HUDEP-2 (cell line): ENCODE measurements at regions not wholly inside any gene's neighbourhood (a gene's known extent, or its start where the extent isn't known, plus 50 kb on each side); places are given as distances from the start of the nearest gene placed in this dataset.
A peak's percentile ranks its signal among the peaks of the same experiment; 100 is the strongest.

ENCODE experiments used
- DNase-seq, 76 experiments: peaks; one replicate each; lab custom pipeline; 2025; ENCODE audit not compliant: unreplicated experiment in 76 of 76; lab: John Stamatoyannopoulos, UW

DNA sequence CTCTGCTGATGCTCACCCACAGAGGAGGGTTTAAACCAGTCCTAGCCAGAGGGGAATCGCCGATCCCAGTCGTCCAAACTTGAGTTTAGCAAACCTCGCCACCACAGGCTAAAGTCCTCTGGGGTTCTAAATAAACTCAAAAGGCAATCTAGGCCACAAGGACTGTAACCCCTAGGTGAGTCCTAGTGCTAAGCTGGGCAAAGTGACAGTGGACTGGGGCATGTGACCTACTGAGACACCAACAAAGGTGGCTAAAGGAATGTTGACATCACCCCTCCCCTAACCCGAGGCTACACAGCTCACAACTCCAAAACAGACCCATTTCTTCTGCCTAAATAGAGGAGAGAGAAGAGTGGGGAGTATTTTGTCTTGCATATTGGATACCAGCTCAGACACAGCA, 142.8 kb upstream of the PRDX4 start:
- no peak for DNase-seq

DNA sequence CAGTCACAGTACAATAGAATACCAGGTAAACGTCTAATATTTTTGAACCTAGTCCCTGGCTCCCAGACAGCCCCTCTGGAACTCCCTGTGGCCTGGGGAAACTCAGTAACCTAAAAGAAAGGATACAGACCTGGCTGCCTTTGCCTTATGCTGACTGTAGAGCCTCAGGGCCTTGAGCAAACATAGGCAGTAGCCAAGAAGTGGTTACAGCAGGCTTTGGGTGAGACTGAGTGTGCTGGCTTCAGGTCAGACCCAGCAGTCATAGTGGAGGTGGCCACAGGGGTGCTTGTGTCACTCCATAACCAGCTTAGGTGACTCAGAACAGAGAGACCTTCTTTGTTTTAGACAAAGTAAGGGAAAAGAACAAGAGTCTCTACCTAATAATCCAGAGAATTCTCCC, 141.8 kb upstream of the PRDX4 start:
- no peak for DNase-seq

DNA sequence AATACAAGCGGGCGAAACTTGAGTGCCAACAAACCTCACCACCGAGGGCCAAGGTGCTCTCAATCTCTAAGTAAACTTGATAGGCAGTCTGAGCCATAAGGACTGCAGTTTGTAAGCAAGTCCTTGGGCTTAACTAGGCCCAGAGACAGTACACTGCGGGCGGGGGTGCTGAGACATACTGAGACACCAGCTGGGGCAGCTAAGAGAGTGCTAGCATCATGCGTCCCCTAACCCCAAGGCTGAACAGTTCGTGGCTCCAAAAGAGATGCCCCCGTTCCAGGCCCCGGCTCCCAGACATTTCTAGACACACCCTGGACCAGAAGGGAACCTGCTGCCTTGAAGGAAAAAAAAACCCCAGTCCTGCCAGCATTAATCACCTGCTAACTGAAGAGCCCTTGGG, 126.8 kb upstream of the PRDX4 start:
- DNase-seq, result no peak

DNA sequence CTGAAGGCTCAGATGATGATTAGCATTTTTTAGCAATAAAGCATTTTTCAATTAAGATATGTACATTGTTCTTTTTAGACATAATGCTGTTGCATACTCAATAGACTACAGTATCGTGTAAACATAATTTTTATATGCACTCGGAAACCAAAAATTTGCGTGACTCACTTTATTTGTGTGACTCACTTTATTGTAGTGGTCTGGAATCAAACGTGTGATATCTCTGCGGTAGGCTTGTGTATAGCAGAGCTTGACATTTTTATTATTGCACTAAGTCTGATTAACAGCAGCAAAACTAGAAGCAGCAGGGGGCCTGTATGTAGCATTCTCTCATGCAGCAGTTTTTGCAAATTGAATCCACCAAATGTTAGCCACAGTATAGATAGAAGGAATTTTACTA, 119.1 kb upstream of the PRDX4 start:
- no peak for DNase-seq

DNA sequence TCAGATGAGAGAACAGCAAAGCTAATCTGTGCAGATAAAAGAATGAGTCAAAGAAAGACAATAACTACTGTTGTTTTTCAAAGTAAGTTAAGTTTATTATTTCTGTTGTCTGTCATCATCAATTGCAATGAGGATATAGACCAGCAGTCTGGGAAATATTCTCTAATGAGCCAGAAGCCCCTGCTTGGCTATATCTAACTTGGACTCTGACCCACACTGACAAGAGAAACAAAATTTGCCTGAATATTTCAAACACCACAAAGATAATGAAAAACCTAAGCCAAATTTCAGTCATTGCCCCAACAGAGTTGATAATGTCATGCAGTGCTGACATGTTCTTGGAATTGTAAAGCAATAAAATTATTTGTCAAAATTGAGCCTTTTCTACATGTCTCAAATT, 115.0 kb upstream of the PRDX4 start:
- DNase-seq, result no peak

DNA sequence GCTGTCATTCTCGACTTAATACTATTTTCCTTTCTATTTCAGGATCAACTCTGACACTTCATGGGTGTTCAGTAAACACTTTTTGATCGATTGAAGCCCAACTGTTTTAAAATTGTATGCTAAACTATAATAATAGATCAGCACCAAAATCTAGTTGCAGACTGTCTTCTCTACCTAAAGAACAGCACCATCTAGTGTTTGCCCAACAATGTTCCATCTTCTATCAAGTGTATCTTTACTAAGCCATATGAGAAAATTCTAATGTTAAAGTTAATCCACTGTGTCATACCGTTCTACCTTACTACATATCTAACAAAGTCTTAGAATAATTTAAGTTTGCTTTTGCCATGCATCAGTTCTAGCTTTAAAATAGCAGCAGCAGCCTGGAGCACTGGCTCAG, 113.0 kb upstream of the PRDX4 start:
- DNase-seq, result peak in 5 of 76 experiments; percentile 0 to 16 (median 5)

DNA sequence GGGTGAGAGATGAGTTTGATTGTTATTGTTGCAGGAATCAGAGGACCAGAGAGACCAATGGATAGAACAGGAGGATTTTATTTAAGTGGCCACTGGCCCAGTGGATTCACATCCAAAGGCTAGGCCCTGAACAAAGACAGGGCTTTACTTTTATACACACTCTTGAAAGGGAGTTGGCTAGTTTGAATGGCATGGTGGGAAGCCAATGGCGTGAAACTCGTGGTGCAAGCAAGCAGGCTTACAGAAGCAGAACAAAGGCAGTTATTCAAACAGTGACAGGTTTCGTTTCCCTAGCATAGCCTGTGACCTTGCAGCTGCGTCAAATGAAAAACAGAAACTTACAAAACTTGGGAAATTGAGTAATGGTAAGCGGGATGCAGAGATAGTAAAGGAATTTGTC, 110.2 kb upstream of the PRDX4 start:
- no peak for DNase-seq

DNA sequence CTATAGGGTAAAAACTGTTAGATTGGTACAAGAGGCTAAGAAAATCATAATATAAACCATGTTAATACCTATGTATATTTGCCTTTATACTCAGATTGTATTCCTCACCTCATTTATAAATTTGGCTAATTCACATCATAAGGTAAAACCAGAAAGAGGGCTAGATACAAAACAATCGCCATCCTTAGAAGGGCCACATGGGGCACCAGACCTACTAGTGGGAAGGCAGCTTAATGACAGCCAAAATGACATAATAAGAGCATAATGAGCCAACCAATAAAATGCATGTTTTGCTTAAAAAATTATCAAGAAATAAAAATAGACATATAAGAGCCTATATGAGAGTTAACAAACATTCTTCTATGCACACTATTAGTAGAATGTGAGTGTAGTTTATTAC, 107.3 kb upstream of the PRDX4 start:
- DNase-seq, result no peak

DNA sequence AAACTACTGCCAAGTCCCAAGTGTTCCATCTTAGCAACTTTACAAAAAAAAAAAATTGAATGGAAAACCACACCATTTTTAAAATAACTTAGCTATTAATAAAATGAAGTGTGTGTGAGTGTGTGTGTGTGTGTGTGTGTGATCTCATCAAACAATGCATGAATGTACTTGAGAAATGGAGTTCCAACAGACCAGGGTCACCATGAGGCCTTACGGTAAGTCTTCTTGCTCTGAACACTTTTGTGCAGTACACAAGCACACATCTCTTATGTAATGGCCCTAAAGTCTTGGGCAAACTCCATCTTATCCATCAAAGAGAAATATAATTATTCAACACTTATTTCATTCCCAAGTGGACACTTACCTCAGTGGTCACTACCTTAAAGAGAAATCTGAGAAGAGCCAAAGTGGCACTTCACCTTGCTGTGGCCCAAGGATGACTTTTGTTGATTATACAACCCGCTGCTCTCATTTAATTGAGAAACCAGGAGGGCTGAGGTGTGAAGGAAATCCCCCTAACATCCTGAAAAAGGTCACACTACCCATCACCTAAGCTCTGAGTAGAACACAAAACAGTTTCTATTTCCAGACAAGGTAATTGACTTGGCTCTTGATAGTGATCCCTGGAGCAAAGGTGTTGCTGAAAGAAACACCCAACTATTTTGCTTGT, 96.5 kb upstream of the PRDX4 start:
- DNase-seq, result no peak

DNA sequence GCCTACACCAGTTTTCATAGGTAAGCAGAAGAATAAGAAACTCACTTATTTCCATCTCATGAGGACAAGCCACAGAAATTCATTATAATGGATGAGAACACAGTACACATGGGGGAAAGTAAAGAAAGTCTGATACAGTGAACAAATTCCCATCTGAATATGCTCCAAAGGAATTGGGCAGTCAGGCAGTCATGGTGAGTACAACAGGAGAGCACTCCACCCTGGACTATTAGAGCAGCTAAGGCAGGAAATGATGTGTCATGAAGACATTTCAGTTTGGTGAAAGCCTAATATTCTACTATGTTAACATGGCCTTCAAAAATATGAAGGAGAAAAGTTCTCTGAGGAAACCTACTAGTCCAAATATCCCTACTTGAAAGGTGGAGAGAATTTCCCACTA, 92.0 kb upstream of the PRDX4 start:
- DNase-seq, result no peak

DNA sequence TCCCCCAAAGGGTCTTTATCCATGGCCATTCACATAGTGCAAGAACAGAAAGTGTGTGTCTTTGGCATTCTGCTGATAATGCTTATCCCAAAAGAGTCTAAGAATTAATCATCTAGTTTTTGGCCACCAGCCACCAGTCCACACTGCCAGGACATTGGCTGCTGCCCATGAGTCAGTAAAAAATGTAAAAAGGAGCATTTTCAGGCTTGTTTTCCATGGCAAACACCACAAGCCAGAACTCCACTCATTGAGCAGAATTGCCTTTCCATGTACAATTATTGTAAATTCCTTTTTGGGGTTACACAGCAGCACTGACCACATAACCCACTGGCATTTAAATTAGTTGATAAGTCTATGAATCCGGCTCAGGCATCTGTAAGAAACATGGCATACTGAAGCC, 89.2 kb upstream of the PRDX4 start:
- DNase-seq, result peak in 1 of 76 experiments; percentile 1

DNA sequence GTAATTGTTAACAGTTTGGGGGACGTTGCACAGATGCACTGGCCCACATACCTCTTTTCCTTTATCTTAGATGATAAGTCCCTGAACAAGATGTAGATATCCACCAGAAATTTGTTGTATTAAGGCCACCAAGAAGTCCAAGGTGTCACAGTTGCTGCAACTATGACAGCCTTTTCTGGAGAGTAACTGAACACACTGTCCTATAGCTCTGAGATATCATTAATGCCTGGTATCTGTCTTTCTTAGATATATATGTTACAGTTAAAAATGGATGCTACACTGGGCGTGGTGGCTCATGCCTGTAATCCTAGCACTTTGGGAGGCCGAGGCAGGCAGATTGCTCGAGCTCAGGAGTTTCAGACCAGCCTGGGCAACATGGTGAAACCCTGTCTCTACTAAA, 77.8 kb upstream of the PRDX4 start:
- DNase-seq, result no peak

DNA sequence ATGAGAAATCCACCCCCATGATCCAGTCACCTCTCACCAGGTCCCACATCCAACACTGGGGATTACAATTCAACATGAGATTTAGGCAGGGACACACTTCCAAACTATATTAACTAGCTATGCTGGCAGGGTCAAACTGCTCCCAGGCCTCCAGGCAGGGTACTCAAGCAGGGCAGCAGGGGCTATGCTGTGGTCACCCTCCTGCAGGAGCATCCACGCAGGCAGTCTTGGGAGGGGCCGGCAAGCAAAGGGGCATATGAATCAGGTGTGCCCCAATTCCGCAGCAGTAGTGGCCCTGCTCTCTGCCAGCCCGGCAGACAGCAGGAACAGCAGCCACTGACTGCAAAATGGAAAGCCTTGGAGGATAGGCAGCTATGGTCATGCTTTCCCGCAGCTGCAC, 74.6 kb upstream of the PRDX4 start:
- DNase-seq, result no peak

DNA sequence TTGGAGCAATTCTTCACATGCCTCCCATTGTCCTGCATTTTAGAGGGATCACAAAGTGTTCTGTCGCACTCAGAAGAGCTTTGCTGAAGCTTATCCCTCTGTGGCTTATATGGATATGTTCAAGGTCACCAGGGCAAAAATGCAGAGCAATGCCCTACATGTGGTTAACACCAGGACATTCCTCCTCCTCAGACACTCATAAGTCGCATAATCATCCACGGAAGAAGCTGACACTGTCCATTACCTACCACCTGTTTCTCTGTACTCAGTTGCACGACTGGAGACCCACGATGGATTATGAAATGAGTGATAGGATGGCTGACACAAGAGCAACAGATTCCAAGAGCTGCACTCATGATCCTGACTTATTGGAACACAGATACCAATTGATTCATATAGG, 68.7 kb upstream of the PRDX4 start:
- no peak for DNase-seq

DNA sequence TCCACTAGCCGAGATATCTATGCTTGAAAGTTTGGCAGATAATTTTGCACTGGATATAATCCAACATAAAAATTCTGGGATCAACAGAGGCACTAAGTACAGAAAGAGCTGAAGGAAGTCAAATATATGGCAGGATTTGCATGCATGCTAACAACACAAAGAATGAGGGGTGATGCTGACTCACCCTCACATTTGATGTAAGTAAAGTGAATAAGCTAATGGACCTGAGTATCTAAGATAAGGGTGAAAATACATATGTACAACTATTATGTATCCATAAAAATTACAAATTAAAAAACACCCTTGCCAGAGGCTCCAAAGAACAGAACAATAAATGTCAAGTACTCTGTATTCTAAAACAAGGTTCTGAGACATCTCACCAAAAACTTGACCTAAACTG, 63.8 kb upstream of the PRDX4 start:
- no peak for DNase-seq

DNA sequence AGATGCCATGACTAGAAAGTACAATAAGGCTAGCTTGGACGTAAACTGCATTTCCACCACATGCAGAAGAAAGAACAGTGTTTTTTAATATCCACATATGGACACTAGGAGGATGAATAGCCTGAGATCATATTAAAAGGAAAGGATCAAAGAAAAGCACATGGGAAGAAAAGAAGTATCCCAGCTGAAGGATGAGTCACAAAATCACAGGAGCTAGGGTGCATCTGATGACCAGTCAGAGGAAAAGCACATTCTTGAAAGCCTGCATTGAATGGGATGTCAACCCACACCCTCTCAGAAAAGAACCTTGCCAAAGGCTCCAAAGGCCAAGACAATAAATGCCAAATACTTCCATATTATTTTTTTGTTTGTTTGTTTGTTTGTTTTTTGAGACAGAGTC, 56.8 kb upstream of the PRDX4 start:
- no peak for DNase-seq

DNA sequence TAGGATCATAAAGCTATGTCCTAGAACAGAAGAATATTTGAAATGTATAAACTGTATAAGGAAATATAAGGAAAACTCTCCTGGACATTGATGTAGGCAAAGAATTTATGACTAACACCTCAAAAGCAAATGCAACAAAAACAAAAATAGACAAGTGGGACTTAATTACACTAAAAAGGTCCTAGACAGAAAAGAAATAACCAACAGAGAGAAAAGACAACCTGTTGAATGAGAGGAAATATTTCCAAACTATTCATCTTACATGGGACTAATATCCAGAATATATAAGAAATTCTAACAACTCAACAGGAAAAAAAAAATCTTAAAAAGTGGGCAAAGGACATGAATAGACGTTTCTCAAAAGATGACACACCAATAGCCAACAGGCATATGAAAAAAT, 54.4 kb upstream of the PRDX4 start:
- DNase-seq, result no peak

DNA sequence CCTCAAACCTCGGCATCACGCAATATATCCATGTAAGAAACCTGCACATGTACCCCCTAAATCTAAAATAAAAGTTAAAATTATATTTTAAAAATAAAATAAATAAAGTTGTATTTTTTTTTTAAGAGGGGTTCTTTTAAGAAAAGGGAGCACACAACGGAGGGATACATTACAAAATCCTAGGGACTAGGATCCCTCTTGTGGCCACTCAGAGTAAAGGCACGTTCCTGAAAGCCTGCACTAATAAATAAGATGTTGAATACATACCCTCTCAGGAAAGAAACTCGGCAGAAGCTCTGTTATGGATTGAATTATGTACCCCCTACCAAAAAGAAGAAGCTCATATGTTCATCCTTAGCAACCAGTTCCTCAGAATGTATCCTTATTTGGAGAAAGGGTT, 50.9 kb upstream of the PRDX4 start:
- DNase-seq, result peak in 2 of 76 experiments; percentile 1 to 2
